Stomach (tissue), 8 donors: ENCODE measurements at regions not wholly inside any gene's neighbourhood (a gene's known extent, or its start where the extent isn't known, plus 50 kb on each side); places are given as distances from the start of the nearest gene placed in this dataset.

Experiments used
- DNase-seq, 2 donors: peaks; one replicate each; pipeline versions ENCODE4 v3.0.0 to v3.0.0-alpha.2; 2013 to 2019
- H3K27ac ChIP-seq, 5 donors: fragments of 200-600 bp in 4 of 5; sonication (generic) in 4 of 5; one replicate each; pipeline ENCODE4 v1.5.1; 2013 to 2019; ENCODE audit warnings: mild to moderate bottlenecking in 1 of 5, moderate library complexity in 1 of 5
- H3K27me3 ChIP-seq, 3 donors: fragments of 200-600 bp; sonication (generic); one replicate each; pipeline ENCODE4 v1.5.1; 2017 to 2019; ENCODE audit warnings: mixed run types in 1 of 3
- H3K36me3 ChIP-seq, 4 donors: fragments of 200-600 bp; sonication (generic); 1 replicate in 3 of 4; 2 replicates in 1 of 4; pipeline ENCODE4 v1.5.1; 2016 to 2019
- H3K4me1 ChIP-seq, 4 donors: fragments of 200-600 bp; sonication (generic); one replicate each; pipeline ENCODE4 v1.5.1; 2016 to 2019
- H3K4me3 ChIP-seq, 4 donors: fragments of 200-600 bp; sonication (generic) in 3 of 4; one replicate each; pipeline ENCODE4 v1.5.1; 2016 to 2019; ENCODE audit warnings: mild to moderate bottlenecking in 1 of 4
- H3K9me3 ChIP-seq, 4 donors: fragments of 200-600 bp; sonication (generic); one replicate each; pipeline ENCODE4 v1.5.1; 2016 to 2019
- CTCF ChIP-seq, 7 experiments: fragments of 450-650 bp in 4 of 7; fragments of 200-600 bp in 3 of 7; sonication (generic) in 3 of 7; IDR thresholded peaks; one replicate each; pipeline ENCODE4 v1.5.1; 2016 to 2019; ENCODE audit warnings: antibody characterized with exemption in 7 of 7, control low read depth in 2 of 7, mild to moderate bottlenecking in 1 of 7
- EP300 ChIP-seq: sonication (generic); formaldehyde crosslinking; IDR thresholded peaks from one replicate; pipeline ENCODE4 v1.6.1; 2017; ENCODE audit warnings: antibody characterized with exemption
- POLR2A ChIP-seq, 4 donors: fragments of 450-650 bp; IDR thresholded peaks; one replicate each; pipeline ENCODE4 v1.6.1; 2016; ENCODE audit warnings: antibody characterized with exemption in 4 of 4, control low read depth in 2 of 4, mild to moderate bottlenecking in 1 of 4, moderate library complexity in 1 of 4
- POLR2AphosphoS5 ChIP-seq, 3 donors: sonication (generic); formaldehyde crosslinking; IDR thresholded peaks; one replicate each; pipeline ENCODE4 v1.6.1; 2016; ENCODE audit warnings: antibody characterized with exemption in 3 of 3
- WGBS, 5 donors: extraction: QIAGEN DNeasy Blood & Tissue Kit in 3 of 5; methylation state at CpG; one replicate each; pipeline versions ENCODE4 v1.1.5 to v1.1.7; 2013 to 2018; 5-methylcytosine and 5-hydroxymethylcytosine counted together
- intact Hi-C: fragments of 100-400 bp; cut with DNase I; formaldehyde crosslinking; loops from one replicate; pipeline ENCODE4 v1.15.1; 2023; ENCODE audit warnings: low total_unique reads
- donor health status: healthy with polysubstance abuse.
- donor health status: Bipolar disorder and iron deficiency.
- donor health status: healthy.

- no peaks in the 10 kb centered on the region for H3K4me1 ChIP-seq
Measured at GRCh38 chr4:130356873-130357272, 1260.9 kb downstream of the C4orf33 start.

GRCh38 chr4:130359542-130359941, 1263.6 kb downstream of the C4orf33 start:
- no peak overlapping the region for H3K27ac ChIP-seq
- no peaks in the 10 kb centered on the region for H3K36me3 ChIP-seq
- intact Hi-C loops, result no loop called here
- 31 to 44% (median 38%) methylated on average over 2 of the region's 2 CpGs for WGBS, 5 donors
- DNase-seq, result peak in 1 of 2 donors; percentile 31
- no peaks in the 10 kb centered on the region for H3K9me3 ChIP-seq
- no peaks in the 10 kb centered on the region for H3K27me3 ChIP-seq
- TF ChIP-seq POLR2A (IDR thresholded peaks at IDR 0.05) (no peak), CTCF (IDR thresholded peaks at IDR 0.05) (no peak), POLR2AphosphoS5 (IDR thresholded peaks at IDR 0.05) (no peak), EP300 (no peak)
- H3K4me1 ChIP-seq, result no peaks in the 10 kb centered on the region
- no peak overlapping the region for H3K4me3 ChIP-seq

More at GRCh38 chr4:130356873-130357272, 1260.9 kb downstream of the C4orf33 start:
- no peaks in the 10 kb centered on the region for H3K9me3 ChIP-seq
- DNase-seq, result no peak
- TF ChIP-seq EP300, result no peak
- no peak for TF ChIP-seq POLR2A (IDR thresholded peaks at IDR 0.05)
- TF ChIP-seq POLR2AphosphoS5 (IDR thresholded peaks at IDR 0.05), result no peak
- TF ChIP-seq CTCF (IDR thresholded peaks at IDR 0.05), result no peak
- H3K27me3 ChIP-seq, result no peaks in the 10 kb centered on the region
- no peak overlapping the region for H3K4me3 ChIP-seq
- intact Hi-C loops, result no loop called here
- no peak overlapping the region for H3K27ac ChIP-seq
- WGBS, 5 donors, result 24 to 53% (median 31%) methylated on average over 1 of the region's 1 CpG
- H3K36me3 ChIP-seq, result no peaks in the 10 kb centered on the region

- no peak overlapping the region for H3K4me3 ChIP-seq
- TF ChIP-seq CTCF (IDR thresholded peaks at IDR 0.05), result no peak
- no peak for TF ChIP-seq POLR2A (IDR thresholded peaks at IDR 0.05)
- no peak for TF ChIP-seq POLR2AphosphoS5 (IDR thresholded peaks at IDR 0.05)
- no peak for TF ChIP-seq EP300
- no peak for DNase-seq
- 67 to 81% (median 78%) methylated on average over 5 of the region's 5 CpGs for WGBS, 5 donors
- no peaks in the 10 kb centered on the region for H3K27me3 ChIP-seq
- intact Hi-C loops, result no loop called here
- H3K36me3 ChIP-seq, result no peaks in the 10 kb centered on the region
- H3K4me1 ChIP-seq, result no peaks in the 10 kb centered on the region
- H3K27ac ChIP-seq, result no peak overlapping the region
- no peaks in the 10 kb centered on the region for H3K9me3 ChIP-seq
Measured at GRCh38 chr4:130361616-130362015, 1265.7 kb downstream of the C4orf33 start.

GRCh38 chr4:130368668-130369067, 1272.7 kb downstream of the C4orf33 start:
- H3K4me3 ChIP-seq, result no peak overlapping the region
- H3K9me3 ChIP-seq, result no peaks in the 10 kb centered on the region
- no peaks in the 10 kb centered on the region for H3K27me3 ChIP-seq
- intact Hi-C loops, result no loop called here
- DNase-seq, result peak in 1 of 2 donors; percentile 11
- no peak overlapping the region for H3K27ac ChIP-seq
- no peaks in the 10 kb centered on the region for H3K36me3 ChIP-seq
- TF ChIP-seq CTCF (IDR thresholded peaks at IDR 0.05) (no peak), POLR2A (IDR thresholded peaks at IDR 0.05) (no peak), POLR2AphosphoS5 (IDR thresholded peaks at IDR 0.05) (no peak)
- no peaks in the 10 kb centered on the region for H3K4me1 ChIP-seq
